HG03066 (cell line): ENCODE measurements at regions not wholly inside any gene's neighbourhood (a gene's known extent, or its start where the extent isn't known, plus 50 kb on each side); places are given as distances from the start of the nearest gene placed in this dataset.

Source experiments
- ATAC-seq: cut with Tn5 transposase; IDR thresholded peaks from one replicate; pipeline ENCODE4 v1.9.1; 2021; ENCODE audit warnings: low read depth; ENCODE audit not compliant: unreplicated experiment

- ATAC-seq = no peak
Measured at GRCh38 chrX:35741142-35741541, 57.0 kb upstream of the MAGEB16 start.

- no peak for ATAC-seq
Measured at GRCh38 chrX:35743331-35743730, 54.8 kb upstream of the MAGEB16 start.
